Fibroblast of pulmonary artery (primary cell): ENCODE measurements at regions not wholly inside any gene's neighbourhood (a gene's known extent, or its start where the extent isn't known, plus 50 kb on each side); places are given as distances from the start of the nearest gene placed in this dataset.
"Not testable (repeated sequence)": the region's sequence is repeated elsewhere in the genome, so short reads cannot be mapped to it uniquely, and the experiment has no call there.

Experiments
- DNase-seq: peaks from one replicate; pipeline ENCODE4 v3.0.0-alpha.2; 2010; ENCODE audit warnings: low read depth
- H3K4me3 ChIP-seq: replicated peaks from 2 replicates; pipeline ENCODE4 v1.5.1; 2011; ENCODE audit warnings: low read depth, mild to moderate bottlenecking, control low read depth, low read length, moderate library complexity
- TF ChIP-seq, protein P1 (sequence below): IDR thresholded peaks from 2 replicates; pipeline ENCODE4 v1.5.1; 2011; ENCODE audit warnings: mild to moderate bottlenecking, control low read depth, low read length, inconsistent platforms; ENCODE audit errors: missing control alignments

DNA sequence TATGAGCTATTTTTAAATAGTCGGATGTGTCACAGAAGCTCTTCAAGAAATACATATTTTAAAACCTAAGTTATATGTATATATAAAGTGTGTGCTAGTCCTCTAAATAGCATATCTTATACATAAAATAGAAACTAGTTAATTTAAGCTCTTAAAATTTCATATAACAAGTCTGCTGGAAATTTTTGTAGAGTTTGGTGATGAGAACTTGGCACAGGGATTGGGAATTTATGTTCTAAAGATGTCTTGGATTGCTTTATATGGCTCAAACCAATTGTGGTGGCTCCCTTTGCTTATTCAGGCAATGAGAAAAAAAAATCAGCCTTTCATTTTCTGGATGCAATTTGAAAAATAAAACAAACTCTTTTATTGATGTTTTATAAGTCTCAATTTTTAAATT is 142.8 kb upstream of the KCNJ3 start:
- TF ChIP-seq, protein P1, sequence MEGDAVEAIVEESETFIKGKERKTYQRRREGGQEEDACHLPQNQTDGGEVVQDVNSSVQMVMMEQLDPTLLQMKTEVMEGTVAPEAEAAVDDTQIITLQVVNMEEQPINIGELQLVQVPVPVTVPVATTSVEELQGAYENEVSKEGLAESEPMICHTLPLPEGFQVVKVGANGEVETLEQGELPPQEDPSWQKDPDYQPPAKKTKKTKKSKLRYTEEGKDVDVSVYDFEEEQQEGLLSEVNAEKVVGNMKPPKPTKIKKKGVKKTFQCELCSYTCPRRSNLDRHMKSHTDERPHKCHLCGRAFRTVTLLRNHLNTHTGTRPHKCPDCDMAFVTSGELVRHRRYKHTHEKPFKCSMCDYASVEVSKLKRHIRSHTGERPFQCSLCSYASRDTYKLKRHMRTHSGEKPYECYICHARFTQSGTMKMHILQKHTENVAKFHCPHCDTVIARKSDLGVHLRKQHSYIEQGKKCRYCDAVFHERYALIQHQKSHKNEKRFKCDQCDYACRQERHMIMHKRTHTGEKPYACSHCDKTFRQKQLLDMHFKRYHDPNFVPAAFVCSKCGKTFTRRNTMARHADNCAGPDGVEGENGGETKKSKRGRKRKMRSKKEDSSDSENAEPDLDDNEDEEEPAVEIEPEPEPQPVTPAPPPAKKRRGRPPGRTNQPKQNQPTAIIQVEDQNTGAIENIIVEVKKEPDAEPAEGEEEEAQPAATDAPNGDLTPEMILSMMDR = no peak
- no peak for DNase-seq
- no peak overlapping the region for H3K4me3 ChIP-seq

GRCh38 chr2:154556146-154556545 is 142.3 kb upstream of the KCNJ3 start:
- TF ChIP-seq, protein P1 = no peak
- DNase-seq = no peak
- H3K4me3 ChIP-seq = no peak overlapping the region

GRCh38 chr2:154556607-154557006 is 141.9 kb upstream of the KCNJ3 start:
- no peak for DNase-seq
- TF ChIP-seq, protein P1 = no peak
- no peak overlapping the region for H3K4me3 ChIP-seq

GRCh38 chr2:154557906-154558305 is 140.6 kb upstream of the KCNJ3 start:
- no peak overlapping the region for H3K4me3 ChIP-seq

DNA sequence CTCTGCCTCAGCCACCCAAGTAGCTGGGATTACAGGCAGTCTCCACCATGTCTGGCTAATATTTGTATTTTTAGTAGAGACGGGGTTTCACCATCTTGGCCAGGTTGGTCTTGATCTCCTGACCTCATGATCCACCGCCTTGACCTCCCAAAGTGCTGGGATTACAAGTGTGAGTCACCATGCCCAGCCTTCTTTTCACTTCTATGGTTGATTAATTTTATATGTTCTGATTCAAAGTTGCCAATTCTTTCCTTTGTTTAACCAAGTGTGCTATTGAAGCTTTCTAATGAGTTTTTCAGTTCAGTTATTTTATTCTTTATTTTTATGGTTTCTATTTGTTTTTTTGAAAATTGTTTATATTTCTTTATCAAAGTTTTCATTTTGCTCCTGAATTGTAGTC is 133.1 kb upstream of the KCNJ3 start:
- TF ChIP-seq, protein P1 = no peak
- H3K4me3 ChIP-seq = no peak overlapping the region
- no peak for DNase-seq

More at GRCh38 chr2:154557906-154558305, 140.6 kb upstream of the KCNJ3 start:
- DNase-seq = no peak
- TF ChIP-seq, protein P1 = no peak

DNA sequence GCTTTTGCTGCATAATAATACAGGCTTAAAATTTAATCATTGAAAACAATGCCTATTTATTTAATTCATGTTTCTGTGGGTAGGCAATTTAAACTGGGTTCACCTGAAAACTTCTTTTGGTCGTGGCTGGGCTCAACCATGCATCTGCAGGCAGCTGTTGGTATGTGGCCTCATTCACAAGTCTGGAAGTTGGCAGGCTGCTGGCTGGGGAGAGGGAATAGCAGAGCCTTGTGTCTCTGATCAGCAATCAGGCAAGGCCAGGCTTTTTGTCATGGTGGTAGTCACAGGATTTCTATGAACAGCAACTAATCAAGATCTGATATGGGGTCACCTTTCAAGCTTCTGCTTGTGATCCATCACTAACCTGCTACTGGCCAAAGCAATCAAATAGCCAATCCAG is 130.1 kb upstream of the KCNJ3 start:
- no peak overlapping the region for H3K4me3 ChIP-seq
- TF ChIP-seq, protein P1 = no peak
- DNase-seq = no peak

DNA sequence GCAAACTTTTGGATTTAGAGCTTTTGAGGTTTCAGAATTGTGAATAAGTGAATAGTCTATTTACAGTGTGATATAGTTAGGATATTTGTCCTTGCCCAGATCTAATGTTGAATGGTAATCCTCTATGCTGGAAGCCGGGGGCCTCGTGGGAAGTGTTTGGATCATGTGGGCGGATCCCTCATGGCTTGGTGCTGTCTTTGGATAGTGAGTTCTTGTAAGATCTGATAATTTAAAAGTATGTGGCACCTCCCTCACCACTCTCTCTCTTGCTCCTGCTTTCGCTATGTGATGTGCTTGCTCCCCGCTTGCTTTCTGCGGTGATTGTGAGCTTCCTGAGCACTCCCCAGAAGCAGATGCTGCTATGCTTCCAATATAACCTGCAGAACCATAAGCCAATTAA is 128.0 kb upstream of the KCNJ3 start:
- DNase-seq = no peak
- TF ChIP-seq, protein P1 = no peak
- no peak overlapping the region for H3K4me3 ChIP-seq

GRCh38 chr2:154576699-154577098 is 121.8 kb upstream of the KCNJ3 start:
- not testable (repeated sequence) for DNase-seq

More at GRCh38 chr2:154576699-154577098, 121.8 kb upstream of the KCNJ3 start:
- H3K4me3 ChIP-seq = not testable (repeated sequence)
